ENCODE measurements at regions not wholly inside any gene's neighbourhood (a gene's known extent, or its start where the extent isn't known, plus 50 kb on each side); places are given as distances from the start of the nearest gene placed in this dataset.

DNA sequence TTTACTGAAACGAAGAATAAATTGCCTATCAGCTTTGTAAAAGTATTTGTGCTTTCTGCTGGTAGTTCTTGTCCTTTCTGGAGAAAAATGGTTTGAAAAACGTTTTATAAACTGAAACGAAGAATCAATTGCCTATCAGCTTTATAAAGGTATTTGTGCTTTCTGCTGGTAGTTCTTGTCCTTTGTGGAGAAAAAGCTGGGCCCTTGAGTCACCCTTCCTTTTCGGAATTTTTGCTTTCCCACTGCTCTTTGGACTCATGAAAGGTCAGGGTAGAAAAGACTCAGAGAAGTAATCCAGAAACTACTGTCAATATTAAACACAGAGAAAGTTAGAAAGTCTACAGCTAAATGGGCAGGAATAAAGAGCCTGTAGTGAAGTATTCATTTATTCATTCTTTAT lies 72.8 kb downstream of the EOMES start:
- TF ChIP-seq CTCF (IDR thresholded peaks at IDR 0.05; ENCODE audit: poor library complexity): no peak
- TF ChIP-seq EZH2 (IDR thresholded peaks at IDR 0.05; ENCODE audit: borderline replicate concordance): no peak

Data from hepatocyte (in vitro differentiated cells).